HG02678 (cell line): ENCODE measurements at regions not wholly inside any gene's neighbourhood (a gene's known extent, or its start where the extent isn't known, plus 50 kb on each side); places are given as distances from the start of the nearest gene placed in this dataset.
"Not testable (repeated sequence)": the region's sequence is repeated elsewhere in the genome, so short reads cannot be mapped to it uniquely, and the experiment has no call there.

Experiments used
- ATAC-seq: cut with Tn5 transposase; IDR thresholded peaks from one replicate; pipeline ENCODE4 v1.9.1; 2021; ENCODE audit warnings: mild to moderate bottlenecking, moderate library complexity; ENCODE audit not compliant: unreplicated experiment

DNA sequence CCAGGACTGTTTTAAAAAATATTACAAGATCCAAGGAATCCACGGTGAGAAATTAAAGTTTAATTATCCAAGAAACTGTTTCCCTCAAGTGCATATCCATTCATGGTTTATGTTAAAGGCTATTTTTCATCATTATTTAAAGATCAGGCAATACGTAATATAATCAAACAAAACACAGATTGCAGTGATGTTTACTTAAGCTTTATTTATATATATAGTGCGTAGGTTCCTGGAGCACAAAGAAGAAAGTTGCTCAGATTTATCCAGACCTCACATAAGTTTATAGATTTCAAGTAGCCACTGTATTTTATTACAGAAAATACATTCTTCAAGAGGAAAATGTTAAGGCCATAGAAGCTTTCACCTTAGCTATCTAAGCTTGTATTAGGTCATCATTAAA, 210.0 kb upstream of the KLF14 start:
- no peak for ATAC-seq

DNA sequence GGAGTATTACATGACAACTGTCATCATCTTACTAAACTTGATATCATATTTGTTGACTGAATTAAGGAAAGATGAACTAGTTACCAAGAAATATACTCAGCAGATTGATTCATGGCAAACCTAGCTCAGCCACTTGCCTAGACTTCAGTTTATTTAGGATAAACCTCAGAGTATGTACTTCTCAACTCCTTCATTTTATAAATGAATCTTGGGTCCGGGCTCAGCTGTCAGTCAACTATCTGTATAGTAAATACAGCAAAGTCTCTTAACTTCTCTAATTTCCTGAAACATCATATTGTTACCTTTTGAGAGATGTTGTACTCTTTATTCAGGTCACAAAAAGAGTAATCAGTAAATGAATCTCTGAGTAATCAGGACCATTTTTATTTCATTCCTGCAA, 211.0 kb upstream of the KLF14 start:
- no peak for ATAC-seq

DNA sequence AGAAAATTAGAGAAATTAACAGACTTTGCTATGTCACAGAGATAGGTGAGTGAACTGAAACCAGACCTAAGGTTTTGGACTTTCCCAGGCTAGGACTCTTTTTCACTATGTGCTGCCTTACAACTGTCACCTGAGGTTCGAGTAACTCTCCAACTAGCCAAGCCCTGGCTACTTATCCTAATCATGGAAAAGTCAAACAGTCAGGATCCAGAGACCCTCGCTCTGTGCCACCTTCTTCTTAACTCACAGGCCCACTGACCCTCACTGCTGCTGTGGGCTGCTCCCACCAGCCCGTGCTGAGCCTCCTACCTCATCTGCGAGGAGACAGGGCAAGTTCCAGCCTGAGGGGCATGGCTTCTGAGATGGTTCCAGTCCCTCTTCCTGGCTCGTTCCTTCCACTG, 211.4 kb upstream of the KLF14 start:
- ATAC-seq, result peak; percentile 45

DNA sequence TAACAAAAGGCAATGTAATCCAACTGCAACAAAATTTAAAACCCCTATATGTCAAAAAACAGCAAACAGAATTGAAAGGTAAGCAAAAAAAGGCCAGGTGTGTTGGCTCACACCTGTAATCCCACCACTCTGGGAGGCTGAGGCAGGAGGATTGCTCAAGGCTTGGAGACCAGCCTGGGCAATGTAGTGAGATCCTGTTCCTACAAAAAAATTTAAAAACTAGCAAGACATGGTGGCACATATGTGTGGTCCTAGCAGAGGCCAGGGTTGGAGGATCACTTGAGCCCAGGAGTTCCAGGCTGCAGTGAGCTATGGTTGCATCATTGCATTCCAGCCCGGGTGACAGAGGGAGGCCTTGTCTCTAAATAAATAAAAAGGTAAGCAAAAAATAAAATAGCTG, 212.1 kb upstream of the KLF14 start:
- no peak for ATAC-seq

DNA sequence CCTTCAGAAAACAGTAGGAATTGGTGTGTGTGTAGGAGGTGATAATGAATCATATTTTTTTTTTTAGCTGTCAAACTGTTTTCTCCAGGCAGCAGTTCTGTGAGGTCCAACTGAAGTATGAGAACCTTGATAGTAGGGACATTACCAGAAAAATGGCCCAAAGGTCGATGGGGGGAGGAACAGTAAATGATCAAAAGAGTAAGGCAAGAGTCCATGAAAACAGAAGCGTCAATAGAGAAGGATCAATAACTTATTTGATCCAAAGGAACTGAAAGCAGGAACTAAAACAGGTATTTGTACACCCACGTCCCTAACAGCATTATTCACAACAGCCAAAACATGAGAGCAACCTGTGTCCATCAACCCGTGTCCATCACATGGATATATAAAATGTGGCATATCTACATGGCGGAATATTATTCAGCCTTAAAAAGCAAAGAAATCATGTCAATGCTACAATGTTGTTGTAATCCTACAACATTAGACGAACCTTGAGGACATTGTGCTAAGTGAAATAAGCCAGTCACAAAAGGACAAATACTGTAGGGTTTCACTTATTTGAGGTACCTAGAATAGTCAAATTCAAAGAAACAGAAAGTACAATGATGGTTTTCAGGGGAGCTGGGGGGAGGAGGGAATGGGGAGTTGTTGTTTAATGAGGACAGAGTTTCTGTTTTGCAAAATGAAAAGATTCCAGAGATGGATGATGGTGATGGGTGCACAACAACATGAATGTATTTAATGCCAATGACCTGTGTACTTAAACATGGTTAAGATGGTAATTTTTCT, 214.0 kb upstream of the KLF14 start:
- ATAC-seq, result no peak

DNA sequence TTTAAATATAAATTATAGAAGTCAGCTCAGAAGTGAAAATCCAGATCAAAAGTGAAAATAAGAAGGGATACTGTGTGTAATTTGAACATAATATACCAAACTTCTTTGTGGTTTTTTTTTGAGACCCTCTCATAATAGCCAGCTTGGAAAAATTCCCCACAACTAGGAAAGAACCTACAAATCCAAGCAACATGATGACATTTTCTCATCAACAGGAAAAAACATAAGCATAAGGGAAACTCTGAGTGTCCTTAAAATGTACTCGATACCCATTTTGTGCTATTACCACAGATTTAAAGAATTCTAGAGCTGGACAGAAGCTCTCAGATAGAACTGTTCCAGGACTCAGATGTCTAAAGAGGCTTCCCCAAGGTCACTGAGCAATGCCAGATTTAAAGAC, 214.8 kb upstream of the KLF14 start:
- no peak for ATAC-seq

DNA sequence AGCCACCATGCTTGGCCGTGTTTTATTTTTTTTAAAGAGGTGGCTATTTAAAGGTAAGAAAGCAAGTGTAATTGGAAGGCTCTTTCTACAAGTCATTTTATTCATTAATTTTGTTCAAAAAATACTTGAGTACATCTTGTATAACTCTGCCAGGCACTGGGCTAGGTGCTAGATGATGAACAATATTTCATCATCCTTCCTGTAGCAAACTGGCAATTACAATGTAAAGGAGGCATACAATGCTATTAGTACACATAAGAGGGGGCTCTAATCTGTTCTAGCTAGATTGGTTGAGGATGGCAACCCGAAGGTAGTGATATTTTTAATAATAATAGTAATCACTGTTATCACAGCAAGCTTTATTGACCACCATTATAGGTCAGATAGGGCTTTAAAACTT, 215.5 kb upstream of the KLF14 start:
- no peak for ATAC-seq

DNA sequence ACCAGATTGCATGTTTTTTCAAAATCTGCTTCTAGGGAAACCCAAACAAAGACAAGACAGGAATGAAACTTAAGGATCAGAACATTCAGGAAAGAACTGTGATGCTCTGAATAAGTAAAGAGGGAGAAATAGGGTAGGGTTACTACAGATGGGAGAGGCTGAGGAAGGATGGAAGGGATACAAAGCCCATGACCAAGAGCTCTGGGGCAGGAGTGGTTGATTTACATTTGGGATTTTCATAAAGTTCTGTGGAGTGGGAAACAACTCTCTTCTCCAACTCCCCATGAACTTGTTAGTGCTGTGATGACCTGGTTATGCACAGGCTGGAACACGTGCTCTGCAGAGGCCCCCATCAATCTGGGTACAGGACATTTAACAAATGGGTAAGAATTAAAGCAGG, 216.0 kb upstream of the KLF14 start:
- no peak for ATAC-seq

DNA sequence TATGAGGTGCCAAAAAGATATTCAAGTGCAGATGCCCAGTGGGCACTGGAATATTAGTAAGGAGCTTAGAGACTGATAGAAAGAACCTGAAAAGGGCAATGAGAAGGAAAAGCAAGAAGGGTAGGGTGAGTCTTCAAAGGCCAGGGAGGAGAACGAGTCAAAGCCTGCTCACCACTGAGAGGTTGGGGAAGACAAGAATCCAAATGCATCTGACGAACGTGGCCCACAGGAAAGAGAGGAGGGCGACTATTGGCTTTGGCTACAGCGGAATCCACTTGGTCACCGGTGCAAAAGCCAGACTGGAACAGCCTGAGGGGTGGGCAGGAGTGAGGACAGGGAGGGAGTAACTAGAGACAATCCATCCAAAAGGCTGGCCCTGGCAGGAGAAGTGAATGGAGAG, 216.7 kb upstream of the KLF14 start:
- no peak for ATAC-seq

DNA sequence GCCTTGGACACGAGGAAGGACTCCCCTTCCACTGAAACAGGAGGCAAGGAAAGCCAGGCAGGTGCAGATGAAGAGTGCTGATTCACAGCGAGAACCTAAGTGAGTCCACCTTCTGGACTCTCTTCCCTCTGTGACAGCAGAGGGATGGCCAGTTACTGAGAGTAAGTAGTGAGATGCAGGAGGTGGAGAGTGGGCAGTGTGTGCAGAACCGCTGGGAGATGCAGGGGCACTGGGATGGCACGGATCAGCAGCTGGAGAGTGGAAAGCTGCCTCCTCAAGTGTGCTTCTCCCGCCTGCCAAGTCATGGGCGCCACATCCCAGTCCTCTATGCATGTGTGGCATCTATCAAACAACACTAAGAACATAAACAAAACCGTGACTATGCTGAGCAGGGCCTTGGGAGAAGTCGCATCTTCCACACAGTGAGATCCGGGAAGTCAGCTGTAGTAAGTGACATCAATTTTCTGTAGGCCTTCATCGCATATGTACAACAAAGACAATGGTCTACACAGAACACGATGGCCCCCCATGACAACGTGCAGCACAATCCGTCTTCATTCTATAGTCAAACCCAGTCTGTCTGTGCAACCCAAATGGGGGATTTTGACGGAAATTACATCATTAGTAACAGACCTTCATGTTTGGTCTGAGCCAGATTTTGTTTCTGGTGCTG, 217.4 kb upstream of the KLF14 start:
- ATAC-seq, result no peak

DNA sequence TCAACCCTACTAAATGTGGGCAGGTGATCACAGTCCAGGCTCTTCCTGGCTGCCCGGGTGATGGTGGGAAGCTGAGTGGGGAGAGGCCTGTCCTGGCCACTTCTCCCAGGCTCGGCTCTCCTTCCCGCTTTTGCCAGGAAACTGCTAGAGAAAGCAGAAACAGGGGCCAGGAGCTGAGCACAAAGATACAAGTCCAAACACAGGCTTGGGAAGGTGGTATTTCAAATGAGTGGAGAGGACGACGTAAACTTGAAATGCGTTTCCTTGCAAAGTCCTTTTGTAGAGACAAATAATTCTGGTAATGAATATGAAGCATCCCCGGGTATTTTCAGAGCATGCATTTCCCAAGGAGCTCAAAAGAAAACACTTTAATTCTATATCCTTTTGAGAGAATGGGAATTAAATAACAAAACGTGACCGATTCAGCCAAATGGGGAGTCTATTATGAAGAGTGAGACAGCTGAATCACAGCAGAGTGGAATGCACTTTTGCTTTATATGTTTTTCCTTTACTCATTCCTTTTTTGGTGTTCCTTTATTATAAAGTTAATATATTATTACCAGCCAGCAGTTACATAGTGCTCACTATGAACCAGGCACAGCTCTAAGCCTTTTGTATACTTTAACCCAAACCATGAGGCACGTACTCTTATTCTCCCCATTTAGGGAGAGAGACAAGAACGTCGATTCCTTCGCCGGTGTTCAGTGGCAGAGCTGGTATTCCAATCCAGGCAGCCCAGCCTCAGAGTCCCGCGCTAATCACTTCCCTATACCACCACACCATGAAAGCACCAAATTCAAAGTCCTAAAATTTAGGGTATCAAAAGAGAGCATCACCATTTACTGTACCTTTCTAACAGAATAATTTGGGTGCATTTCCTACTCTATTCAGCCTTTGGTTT, 218.2 kb upstream of the KLF14 start:
- no peak for ATAC-seq

DNA sequence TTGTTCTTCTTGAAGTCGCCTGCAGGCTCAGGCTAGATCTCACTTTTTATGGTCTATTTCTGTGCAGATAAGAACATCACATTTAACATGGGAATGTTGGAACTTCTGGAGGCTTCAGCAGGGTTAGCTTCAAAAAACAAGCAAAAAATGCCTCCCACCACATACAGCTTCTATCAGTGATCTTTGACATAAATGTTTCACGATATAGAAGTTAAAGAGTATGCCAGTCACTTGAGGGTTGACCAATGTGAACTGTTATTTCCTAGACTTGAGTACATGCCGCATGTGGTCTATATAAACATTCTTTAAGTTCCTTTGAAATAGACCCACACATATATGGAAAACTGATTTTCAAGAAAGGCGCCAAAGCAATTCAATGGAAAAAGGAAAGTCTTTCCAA, 219.2 kb upstream of the KLF14 start:
- ATAC-seq, result no peak

DNA sequence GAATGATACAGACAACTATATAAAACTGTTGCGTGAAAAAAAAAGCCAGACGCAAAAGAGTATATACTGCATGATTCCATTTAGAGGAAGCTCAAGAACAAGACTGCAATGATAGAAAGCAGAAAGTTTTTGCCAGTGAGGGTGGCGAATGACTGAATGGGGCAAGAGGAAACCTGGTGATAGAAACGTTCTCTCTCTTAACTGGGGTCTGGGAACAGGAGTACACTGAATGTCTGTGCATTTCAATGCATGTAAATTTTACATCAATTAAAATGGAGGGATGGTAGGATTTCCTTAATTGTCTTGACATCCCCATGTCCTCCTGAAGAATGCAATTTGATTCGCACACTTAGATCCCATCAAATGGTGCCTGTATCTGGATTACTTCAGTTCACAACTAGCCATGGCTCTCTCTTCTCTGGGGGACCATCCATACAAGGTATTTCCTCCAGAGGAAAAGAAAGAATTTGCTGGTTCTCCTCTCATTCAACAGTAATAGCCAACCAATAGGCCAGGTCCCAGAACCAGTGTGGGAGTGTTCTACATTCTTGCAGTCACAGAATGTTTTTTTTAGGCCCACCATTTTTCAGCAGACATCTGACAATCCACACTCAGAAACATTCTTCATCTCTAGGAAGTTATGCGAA, 221.0 kb upstream of the KLF14 start:
- no peak for ATAC-seq

DNA sequence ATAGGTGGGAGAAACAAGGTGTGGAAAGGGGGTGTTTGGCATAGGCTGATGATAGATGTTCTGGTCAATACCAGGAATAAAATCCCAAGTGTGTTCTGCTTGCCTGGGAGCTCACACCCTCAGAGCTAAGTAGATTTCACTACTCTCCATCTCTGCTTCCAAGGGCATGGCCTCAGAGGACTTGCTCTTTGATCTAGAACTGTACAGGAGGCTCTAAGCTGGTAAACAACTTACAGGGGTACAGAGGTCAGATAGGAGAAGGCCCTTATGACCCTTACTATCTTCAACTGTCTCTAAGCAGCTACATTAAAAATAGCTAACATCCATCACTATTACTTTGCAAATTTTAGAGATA, 221.5 kb upstream of the KLF14 start:
- no peak for ATAC-seq

DNA sequence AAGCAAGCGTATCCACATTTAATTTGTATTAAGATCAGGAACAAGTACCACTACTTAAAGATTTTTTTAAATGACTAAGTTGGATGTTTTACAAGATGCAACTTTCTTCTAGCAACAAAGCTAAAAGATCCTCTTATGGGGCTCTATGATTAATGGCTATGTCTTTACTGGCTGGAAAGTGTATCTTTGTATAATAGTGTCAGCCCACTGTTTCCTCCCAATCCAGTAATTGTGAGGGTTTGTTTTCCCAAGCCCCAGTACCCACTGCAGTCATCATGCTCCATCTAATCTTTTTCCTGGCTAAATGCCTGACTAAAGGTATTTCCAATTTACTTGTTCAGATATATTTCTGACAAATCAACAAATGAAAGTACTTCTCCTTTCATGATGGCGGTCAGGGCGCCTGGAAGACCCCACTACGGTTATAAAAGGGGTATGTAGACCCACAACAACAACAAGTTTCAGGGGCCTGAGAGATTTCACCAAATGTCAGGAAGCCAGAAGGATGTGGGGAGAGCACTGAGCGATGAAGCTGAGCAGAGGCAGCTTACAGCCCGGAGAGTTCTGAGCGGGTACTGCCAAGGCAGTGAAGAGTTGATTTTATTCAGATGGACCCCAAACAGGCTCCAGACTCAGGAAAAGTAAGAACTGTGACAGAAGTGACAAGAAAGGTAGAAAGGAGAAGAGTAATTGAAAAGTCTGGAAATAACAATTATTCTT, 222.6 kb upstream of the KLF14 start:
- no peak for ATAC-seq

DNA sequence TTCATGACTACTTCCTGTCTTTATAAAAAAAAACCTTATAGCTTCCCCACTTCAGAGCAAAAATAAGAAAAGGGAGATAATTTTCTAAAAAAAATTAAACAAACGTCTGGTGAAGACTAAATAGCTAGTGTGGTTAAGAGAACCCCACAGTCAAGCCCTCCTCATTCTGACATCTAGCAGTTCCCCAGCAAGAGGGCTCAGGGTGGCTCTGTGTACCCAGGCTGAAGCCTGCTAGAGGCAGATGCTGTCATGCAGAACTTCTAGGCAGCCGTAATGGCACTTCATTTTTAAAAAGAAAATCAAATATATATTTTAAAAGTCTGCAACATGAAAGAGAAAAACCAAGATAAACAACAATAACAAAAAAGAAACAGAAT, 223.1 kb upstream of the KLF14 start:
- no peak for ATAC-seq

DNA sequence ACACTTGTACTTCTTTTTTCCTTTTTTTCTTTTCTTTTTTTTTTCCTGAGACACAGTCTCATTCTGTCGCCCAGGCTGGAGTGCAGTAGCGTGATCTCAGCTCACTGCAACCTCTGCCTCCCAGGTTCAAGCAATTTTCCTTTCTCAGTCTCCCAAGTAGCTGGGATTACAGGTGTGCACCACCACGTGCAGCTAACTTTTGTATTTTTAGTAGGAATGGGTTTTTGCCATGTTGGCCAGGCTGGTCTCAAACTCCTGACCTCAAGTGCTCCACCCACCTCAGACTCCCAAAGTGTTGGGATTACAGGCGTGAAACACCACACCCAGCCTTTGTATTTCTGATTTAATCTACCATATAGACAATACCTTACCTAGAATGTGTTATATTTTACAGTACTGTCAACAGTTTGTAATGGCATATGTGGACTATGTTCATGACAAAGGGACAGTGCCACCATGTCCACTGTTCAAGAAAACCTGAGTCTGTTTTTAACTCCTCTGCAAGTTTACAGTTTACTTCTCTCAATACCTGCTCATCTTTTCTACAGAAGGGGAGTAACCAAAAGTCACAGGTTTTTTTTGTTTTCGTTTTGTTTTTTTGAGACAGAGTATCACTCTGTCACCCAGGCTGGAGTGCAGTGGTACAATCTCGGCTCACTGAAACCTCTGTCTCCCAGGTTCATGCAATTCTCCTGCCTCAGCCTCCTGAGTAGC, 223.9 kb upstream of the KLF14 start:
- not testable (repeated sequence) for ATAC-seq

DNA sequence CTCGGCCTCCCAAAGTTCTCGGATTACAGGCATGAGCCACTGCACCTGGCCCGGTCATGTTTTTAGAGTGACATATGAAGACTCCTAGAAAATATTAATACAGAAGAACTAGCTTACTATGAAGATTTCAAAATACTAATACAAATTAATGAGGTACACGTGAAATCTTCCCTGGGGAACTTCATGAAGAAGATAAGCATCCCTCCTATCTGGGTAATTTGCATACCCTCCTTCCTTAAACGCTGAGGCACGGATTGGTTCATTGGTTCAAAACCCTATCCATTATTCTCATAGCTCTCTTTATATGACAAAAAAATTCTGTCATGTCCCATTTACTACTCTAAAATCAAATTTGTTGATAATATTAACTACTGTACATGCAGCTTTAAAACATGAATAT, 224.8 kb upstream of the KLF14 start:
- no peak for ATAC-seq

DNA sequence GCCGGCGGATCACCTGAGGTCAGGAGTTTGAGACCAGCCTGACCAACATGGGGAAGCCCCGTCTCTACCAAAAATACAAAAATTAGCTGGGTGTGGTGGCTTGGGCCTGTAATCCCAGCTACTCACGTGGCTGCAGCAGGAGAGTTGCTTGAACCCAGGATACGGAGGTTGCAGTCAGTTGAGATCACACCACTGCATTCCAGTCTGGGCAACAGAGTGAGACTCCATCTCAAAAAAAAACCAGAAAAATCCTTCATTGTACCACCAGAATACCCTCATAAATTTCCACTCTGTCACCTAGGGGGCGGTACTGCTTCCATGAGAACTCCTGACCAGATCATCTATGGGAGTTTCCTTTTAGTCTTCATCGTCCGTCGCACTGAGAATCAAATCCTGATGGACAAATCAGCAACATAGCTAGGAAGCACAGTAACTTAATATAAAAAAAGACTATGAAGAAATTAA, 225.8 kb upstream of the KLF14 start:
- no peak for ATAC-seq
